GM12878 (cell line): ENCODE measurements at regions not wholly inside any gene's neighbourhood (a gene's known extent, or its start where the extent isn't known, plus 50 kb on each side); places are given as distances from the start of the nearest gene placed in this dataset.

Experiments used
- ATAC-seq: fragments of 200-7000 bp; cut with Tn5 transposase; 3 replicates; pipeline ENCODE4 v1.9.1; 2020; ENCODE audit warnings: mild to moderate bottlenecking, moderate library complexity
- BruUV-seq: library from RNA; stranded (reverse); fragments of 400-500 nt; replicated peaks from 2 replicates; lab custom pipeline; 2021; lab: Mats Ljungman, UMichigan
- CTCF ChIA-PET: fragments of 300-600 bp; sonication (Branson Sonifier 250); formaldehyde crosslinking; extraction: SDS; loops from one replicate; lab custom pipeline; 2021; ENCODE audit warnings: inconsistent platforms; lab: Yijun Ruan, JAX
- POLR2A ChIA-PET: fragments of 350-600 bp; formaldehyde crosslinking; extraction: SDS; loops from one replicate; lab custom pipeline; 2021; ENCODE audit warnings: inconsistent platforms; lab: Charles Lee
- RAD21 ChIA-PET: fragments of 300-600 bp; sonication (Branson Sonifier 250); formaldehyde crosslinking; loops from one replicate; lab custom pipeline; 2023; ENCODE audit warnings: antibody characterized with exemption; ENCODE audit not compliant: unreplicated experiment; lab: Charles Lee
- SMC1A ChIA-PET: fragments of 300-600 bp; sonication (Branson Sonifier 250); formaldehyde crosslinking; loops from one replicate; lab custom pipeline; 2023; ENCODE audit not compliant: unreplicated experiment, uncharacterized antibody; lab: Charles Lee
- DNase-seq: peaks from one replicate; pipeline ENCODE4 v3.0.0-alpha.2; 2011; ENCODE audit warnings: low read depth, low spot score
- FAIRE-seq: peaks from 3 replicates; lab custom pipeline; 2011; peaks lifted over from hg19 to GRCh38; lab: Jason Lieb, UNC
- H2AFZ ChIP-seq: 2 replicates; pipeline ENCODE4 v1.6.0; 2011; ENCODE audit warnings: low read depth, low read length, control low read depth; ENCODE audit not compliant: control insufficient read depth
- H3K27ac ChIP-seq: 2 replicates; pipeline ENCODE4 v1.5.1; 2011; ENCODE audit warnings: control low read depth; ENCODE audit not compliant: control insufficient read depth, insufficient read depth
- H3K27me3 ChIP-seq, 2 experiments: replicated peaks in 1 of 2; 2 replicates each; pipeline versions ENCODE4 v1.6.0 to v1.6.1; 2011; ENCODE audit warnings: low read length in 1 of 2; ENCODE audit not compliant: control insufficient read depth in 2 of 2, insufficient read depth in 2 of 2
- H3K36me3 ChIP-seq, 2 experiments: 2 replicates each; pipeline ENCODE4 v1.5.1; 2011; ENCODE audit warnings: low read length in 1 of 2; ENCODE audit not compliant: control insufficient read depth in 2 of 2, insufficient read depth in 2 of 2
- H3K4me1 ChIP-seq: 2 replicates; pipeline ENCODE4 v1.6.1; 2011; ENCODE audit warnings: mild to moderate bottlenecking, low read length, moderate library complexity, mixed read lengths; ENCODE audit not compliant: control insufficient read depth, insufficient read depth
- H3K4me2 ChIP-seq: 2 replicates; pipeline ENCODE4 v1.6.0; 2011; ENCODE audit warnings: control low read depth; ENCODE audit not compliant: control insufficient read depth, insufficient read depth
- H3K4me3 ChIP-seq: fragments of 200-600 bp; sonication (generic); 2 replicates; pipeline ENCODE4 v1.5.1; 2016
- H3K79me2 ChIP-seq: 2 replicates; pipeline ENCODE4 v1.6.0; 2011; ENCODE audit warnings: low read length; ENCODE audit not compliant: control insufficient read depth, insufficient read depth
- H3K9ac ChIP-seq: 2 replicates; pipeline ENCODE4 v1.8.0; 2011; ENCODE audit warnings: low read length, control low read depth, mixed read lengths; ENCODE audit not compliant: control insufficient read depth, insufficient read depth
- H3K9me3 ChIP-seq: replicated peaks from 3 replicates; pipeline ENCODE4 v1.5.1; 2011; ENCODE audit warnings: mild to moderate bottlenecking, low read length; ENCODE audit not compliant: control insufficient read depth, insufficient read depth
- H4K20me1 ChIP-seq: 2 replicates; pipeline ENCODE4 v1.6.0; 2011; ENCODE audit not compliant: control insufficient read depth, insufficient read depth
- BHLHE40 ChIP-seq, 2 experiments: fragments of 450-650 bp in 1 of 2; IDR thresholded peaks; 2 replicates each; pipeline ENCODE4 v1.6.1; 2011 to 2017; ENCODE audit warnings: low read depth in 2 of 2, borderline replicate concordance in 1 of 2, improper control_type of control experiment in 1 of 2, low read length in 1 of 2, mild to moderate bottlenecking in 1 of 2
- CEBPB ChIP-seq, 2 experiments: fragments of 150-350 bp in 1 of 2; IDR thresholded peaks; 2 replicates each; pipeline ENCODE4 v1.6.1; 2012 to 2014; ENCODE audit warnings: low read depth in 2 of 2, low read length in 2 of 2, borderline replicate concordance in 1 of 2, inconsistent platforms in 1 of 2
- CREM ChIP-seq: IDR thresholded peaks from 2 replicates; pipeline ENCODE4 v1.6.1; 2014; ENCODE audit warnings: antibody characterized with exemption, low read depth
- E2F4 ChIP-seq: IDR thresholded peaks from 2 replicates; pipeline ENCODE4 v1.6.1; 2012; ENCODE audit warnings: low read depth, low read length, improper control_type of control experiment
- EED ChIP-seq: sonication (generic); IDR thresholded peaks from 2 replicates; pipeline ENCODE4 v1.6.1; 2016; ENCODE audit warnings: antibody characterized with exemption, low read depth
- IRF4 ChIP-seq: IDR thresholded peaks from 2 replicates; pipeline ENCODE4 v1.6.1; 2011; ENCODE audit warnings: low read depth, low read length
- KDM1A ChIP-seq: fragments of 200-600 bp; sonication (generic); IDR thresholded peaks from 2 replicates; pipeline ENCODE4 v1.6.1; 2016; ENCODE audit warnings: borderline replicate concordance
- MEF2A ChIP-seq: IDR thresholded peaks from 2 replicates; pipeline ENCODE4 v1.6.1; 2011; ENCODE audit warnings: low read depth, mild to moderate bottlenecking, low read length, moderate library complexity; ENCODE audit not compliant: insufficient read depth
- MTA3 ChIP-seq: IDR thresholded peaks from 2 replicates; pipeline ENCODE4 v1.6.1; 2012; ENCODE audit warnings: low read length, inconsistent platforms, borderline replicate concordance
- NBN ChIP-seq: fragments of 450-650 bp; IDR thresholded peaks from 2 replicates; pipeline ENCODE4 v1.6.1; 2016
- NR2C2 ChIP-seq: IDR thresholded peaks from 2 replicates; pipeline ENCODE4 v1.6.1; 2011; ENCODE audit warnings: borderline replicate concordance, low read depth; ENCODE audit not compliant: control insufficient read depth, insufficient read length
- NR2F1 ChIP-seq: fragments of 450-650 bp; conservative IDR thresholded peaks from 2 replicates; pipeline ENCODE4 v1.6.1; 2017; ENCODE audit warnings: mild to moderate bottlenecking
- POLR2AphosphoS5 ChIP-seq: IDR thresholded peaks from 2 replicates; pipeline ENCODE4 v1.6.1; 2011; ENCODE audit warnings: mild to moderate bottlenecking, low read length, inconsistent platforms
- RCOR1 ChIP-seq: conservative IDR thresholded peaks from 2 replicates; pipeline ENCODE4 v1.6.1; 2012; ENCODE audit warnings: low read depth, low read length, improper control_type of control experiment
- TARDBP ChIP-seq: IDR thresholded peaks from 2 replicates; pipeline ENCODE4 v1.6.1; 2016; ENCODE audit warnings: borderline replicate concordance
- TCF3 ChIP-seq: IDR thresholded peaks from 2 replicates; pipeline ENCODE4 v1.6.1; 2012; ENCODE audit warnings: low read depth, mild to moderate bottlenecking, low read length, borderline replicate concordance; ENCODE audit not compliant: insufficient read depth
- USF2 ChIP-seq: IDR thresholded peaks from 2 replicates; pipeline ENCODE4 v1.6.1; 2011; ENCODE audit warnings: low read depth, low read length, improper control_type of control experiment, borderline replicate concordance
- ZBTB4 ChIP-seq: fragments of 450-650 bp; formaldehyde crosslinking; IDR thresholded peaks from 2 replicates; pipeline ENCODE4 v1.4.0; 2022; ENCODE audit warnings: mild to moderate bottlenecking, moderate library complexity
- WGBS: methylation state at CpG from one replicate; pipeline ENCODE4 v1.1.6; 2016; ENCODE audit warnings: low lambda C conversion rate; ENCODE audit not compliant: insufficient replicate concordance, insufficient coverage; ENCODE audit errors: missing lambda C conversion rate; 5-methylcytosine and 5-hydroxymethylcytosine counted together
- in situ Hi-C: fragments of 300-500 bp; cut with MboI; formaldehyde crosslinking; loops from 9 replicates; pipeline ENCODE4 v1.14.3; 2018; ENCODE audit warnings: mixed read lengths
- intact Hi-C: fragments of 100-400 bp; cut with micrococcal nuclease; formaldehyde crosslinking; loops from one replicate; pipeline ENCODE4 v1.14.2; 2022; ENCODE audit not compliant: unreplicated experiment

GRCh38 chr3:18744472-18744871, 319.3 kb upstream of the SATB1 start:
- Histone ChIP-seq H3K4me3 (no peak overlapping the region), H3K4me2 (no peak overlapping the region)
- intact Hi-C loops, result loop anchor here (10.0 kb wide), 1 partner anchor 320 kb away; the partner anchor contains the start of gene SATB1
- ChIA-PET SMC1A (no interaction called here), POLR2A (no interaction called here)
- no TSS peak for BruUV-seq
- TF ChIP-seq RCOR1 (no peak), USF2 (no peak), POLR2AphosphoS5 (no peak), CREM (no peak), KDM1A (no peak), MEF2A (no peak), EED (no peak), MTA3 (no peak), TCF3 (no peak), TARDBP (no peak), NBN (no peak), NR2F1 (no peak), ZBTB4 (CRISPR knock-in tag) (no peak), E2F4 (no peak), CEBPB (IDR thresholded peaks at IDR 0.05; ENCODE audit: borderline replicate concordance in 1 of 2, low read depth in 2 of 2, low read length in 2 of 2) (no peak), IRF4 (no peak), NR2C2 (no peak), BHLHE40 (IDR thresholded peaks at IDR 0.05; ENCODE audit: borderline replicate concordance in 1 of 2, low read depth in 2 of 2, low read length in 1 of 2) (no peak)
- TF ChIP-seq, all 136 proteins: peak for 0
- no peaks in the 10 kb centered on the region for H3K79me2 ChIP-seq
- no peak overlapping the region for H3K9ac ChIP-seq
- H2AFZ ChIP-seq, result no peak overlapping the region
- H3K36me3 ChIP-seq, result no peaks in the 10 kb centered on the region
- RAD21 ChIA-PET, result no interaction called here
- ATAC-seq (no peak), FAIRE-seq (no peak), DNase-seq (no peak)
- in situ Hi-C loops, result no loop called here
- no peak overlapping the region for H3K27ac ChIP-seq
- WGBS, result 95% methylated on average over 1 of the region's 1 CpG
- H3K4me1 ChIP-seq, result peaks cover 17% of the 10 kb centered on the region
- CTCF ChIA-PET, result interaction anchor here (5.8 kb wide), 1 partner anchor 14 kb away, joined by 27 read pairs; no protein-coding TSS in a partner anchor
- peaks cover 2% of the 10 kb centered on the region; the same call in 2 of the 3 replicates for H3K9me3 ChIP-seq
- no peaks in the 10 kb centered on the region for H4K20me1 ChIP-seq
- no peaks in the 10 kb centered on the region; a peak in 1 of 4 replicates for H3K27me3 ChIP-seq
